Activated CD8-positive, alpha-beta memory T cell treated with anti-CD3 and anti-CD28 coated beads, Interleukin-2, amount 50 U/mL, for 4 hours (primary cell): ENCODE measurements at regions not wholly inside any gene's neighbourhood (a gene's known extent, or its start where the extent isn't known, plus 50 kb on each side); places are given as distances from the start of the nearest gene placed in this dataset.
"Not testable (repeated sequence)": the region's sequence is repeated elsewhere in the genome, so short reads cannot be mapped to it uniquely, and the experiment has no call there.

ENCODE experiments used
- DNase-seq: peaks from one replicate; pipeline ENCODE4 v3.0.0-alpha.2; 2020

DNA sequence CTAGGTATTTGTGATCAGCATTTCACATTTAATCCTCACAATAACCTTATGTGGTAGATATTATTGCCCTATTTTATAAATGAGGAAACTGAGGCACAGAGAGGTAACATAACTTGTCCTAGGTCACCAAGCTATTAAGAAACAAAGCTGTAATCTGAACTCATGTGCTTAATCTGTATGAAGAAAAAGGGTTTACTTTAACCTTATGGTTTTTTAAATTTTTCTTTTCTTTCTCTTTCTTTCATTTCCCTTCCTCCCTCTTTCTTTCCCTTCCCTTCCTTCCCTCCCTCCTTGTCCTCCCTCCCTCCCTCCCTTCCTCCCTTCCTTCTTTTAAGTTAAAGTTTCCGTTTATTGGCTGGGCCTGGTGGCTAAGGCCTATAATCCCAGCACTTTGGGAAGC is 105.2 kb upstream of the AMZ2 start:
- DNase-seq = no peak

DNA sequence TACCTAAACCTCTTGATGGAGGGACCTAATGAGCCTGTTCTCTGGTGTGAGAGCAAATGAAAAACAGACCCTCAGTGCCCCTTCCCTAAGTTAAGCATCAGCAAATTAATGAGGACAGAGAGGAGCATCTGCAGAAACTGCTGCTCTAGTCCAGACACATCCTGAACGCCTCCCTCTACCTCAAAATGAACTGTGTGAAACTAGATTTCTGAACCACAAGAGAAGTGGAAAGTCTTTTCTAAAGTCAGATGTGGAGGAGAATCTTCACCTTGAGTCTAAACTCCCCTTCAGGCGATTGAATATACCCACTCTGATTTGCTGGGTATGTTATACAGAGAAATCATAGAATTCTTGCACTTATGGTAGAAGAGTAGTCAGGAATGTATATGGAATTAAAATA is 104.4 kb upstream of the AMZ2 start:
- DNase-seq = no peak

DNA sequence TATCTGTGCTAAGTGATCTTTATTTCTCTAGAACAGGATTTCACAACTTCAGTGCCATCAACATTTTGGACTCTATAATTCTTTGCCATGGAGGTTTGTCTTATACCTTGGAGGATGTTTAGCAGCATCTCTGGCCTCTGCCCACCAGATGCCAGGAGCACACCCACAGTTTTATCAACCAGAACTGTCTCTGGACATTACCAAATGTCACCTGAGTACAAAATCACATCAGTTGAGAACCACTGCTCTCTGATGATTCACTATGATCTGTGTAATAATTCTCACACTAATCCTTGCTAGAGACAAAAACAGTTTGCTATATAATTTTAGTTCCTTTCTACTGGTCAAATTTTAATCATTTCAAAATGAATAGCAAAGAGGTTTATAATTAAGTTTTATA is 102.8 kb upstream of the AMZ2 start:
- no peak for DNase-seq

DNA sequence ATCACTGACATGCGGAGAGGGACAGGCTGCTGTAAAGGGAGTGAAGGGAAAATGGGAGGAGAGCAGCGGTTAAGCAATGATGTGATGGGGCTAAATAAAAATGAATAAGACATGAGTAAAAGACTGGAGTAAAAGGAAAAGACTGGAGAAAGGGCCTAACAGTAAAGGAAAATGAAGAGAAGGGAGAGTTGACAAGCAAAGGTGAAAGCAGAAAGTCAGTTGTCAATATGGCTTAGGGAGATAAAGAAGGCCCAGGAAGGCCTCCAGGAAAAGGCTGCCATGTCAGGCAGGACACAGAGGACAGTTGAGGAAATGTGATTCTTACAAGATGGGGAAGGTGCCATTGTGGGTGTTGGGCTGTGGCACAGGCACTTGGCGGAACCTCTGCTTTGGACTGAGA is 98.9 kb upstream of the AMZ2 start:
- DNase-seq = no peak

DNA sequence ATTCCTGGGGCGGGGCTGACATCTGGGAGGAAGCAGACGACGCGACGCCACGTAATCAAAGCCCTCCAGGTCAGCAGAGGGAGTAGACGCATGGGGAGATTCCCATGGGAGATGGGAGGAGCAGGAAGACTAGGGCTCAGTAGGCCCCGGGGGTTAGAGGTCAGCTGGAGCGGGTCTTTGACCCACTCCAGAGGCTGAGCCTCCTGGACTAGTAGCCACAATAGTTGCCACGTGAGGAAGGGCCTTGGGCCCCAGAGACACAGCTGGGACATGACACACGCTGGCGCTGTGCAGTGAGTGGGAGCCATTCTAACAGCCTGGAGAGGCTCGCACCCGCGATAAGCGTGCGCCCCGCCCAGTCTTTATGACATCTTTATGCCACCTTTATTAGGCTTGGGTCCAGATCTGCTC is 95.7 kb upstream of the AMZ2 start:
- DNase-seq = no peak

DNA sequence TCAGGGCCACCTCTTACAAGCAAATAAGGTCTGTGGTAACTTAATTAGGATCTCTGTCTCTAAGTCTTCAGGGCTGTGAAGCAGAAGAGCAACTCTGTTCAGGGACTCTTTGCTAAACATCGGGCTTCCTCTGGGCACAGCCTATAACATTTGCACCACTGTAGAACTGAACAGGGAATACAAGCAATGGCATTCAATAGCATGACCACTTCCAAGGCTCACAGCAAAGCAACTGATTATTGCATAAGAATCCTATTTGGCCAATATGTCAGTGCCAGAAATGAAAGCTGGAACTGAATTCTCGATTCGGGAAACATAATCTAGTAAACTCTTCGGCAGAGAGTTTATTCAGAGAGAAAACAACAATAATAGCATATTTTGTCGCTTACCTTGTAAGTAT is 92.2 kb upstream of the AMZ2 start:
- no peak for DNase-seq

DNA sequence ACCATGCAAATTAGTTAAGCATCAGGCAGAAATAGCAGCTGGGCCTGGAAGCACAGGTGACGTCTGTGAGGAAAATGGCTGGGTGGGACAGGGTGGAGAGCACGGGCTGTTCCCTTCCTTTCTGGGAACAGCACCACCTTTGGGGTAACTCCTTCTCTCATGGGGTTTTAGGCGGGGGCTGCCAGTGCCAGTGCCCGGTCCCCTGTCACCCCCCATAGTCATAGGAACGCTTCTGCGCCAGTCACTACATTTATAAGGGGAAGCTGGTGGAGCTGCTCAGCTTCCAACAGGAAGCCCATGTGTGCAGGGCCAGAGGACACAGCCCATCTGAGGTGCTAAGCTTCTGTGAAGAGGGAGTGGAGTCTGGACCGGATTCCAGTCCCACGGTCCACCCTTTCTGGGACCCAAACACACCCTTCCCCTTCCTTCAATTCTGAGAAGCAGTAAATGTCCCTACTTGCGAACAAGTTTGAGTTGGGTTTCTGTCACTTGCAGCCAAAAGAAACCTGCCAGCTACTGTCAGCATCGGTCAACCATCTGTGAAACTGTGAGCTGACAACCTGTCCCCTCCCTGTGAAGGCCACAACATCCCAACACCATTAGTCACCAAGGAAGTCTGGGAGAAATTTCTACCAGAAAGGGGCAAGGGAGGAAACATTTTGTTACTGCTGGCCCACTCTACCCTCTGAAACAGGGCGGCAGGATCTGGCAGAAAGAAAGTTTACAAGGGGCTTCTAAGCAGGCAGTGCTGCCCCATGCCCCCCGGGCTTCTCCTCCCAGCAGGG is 86.0 kb upstream of the AMZ2 start:
- DNase-seq = no peak

DNA sequence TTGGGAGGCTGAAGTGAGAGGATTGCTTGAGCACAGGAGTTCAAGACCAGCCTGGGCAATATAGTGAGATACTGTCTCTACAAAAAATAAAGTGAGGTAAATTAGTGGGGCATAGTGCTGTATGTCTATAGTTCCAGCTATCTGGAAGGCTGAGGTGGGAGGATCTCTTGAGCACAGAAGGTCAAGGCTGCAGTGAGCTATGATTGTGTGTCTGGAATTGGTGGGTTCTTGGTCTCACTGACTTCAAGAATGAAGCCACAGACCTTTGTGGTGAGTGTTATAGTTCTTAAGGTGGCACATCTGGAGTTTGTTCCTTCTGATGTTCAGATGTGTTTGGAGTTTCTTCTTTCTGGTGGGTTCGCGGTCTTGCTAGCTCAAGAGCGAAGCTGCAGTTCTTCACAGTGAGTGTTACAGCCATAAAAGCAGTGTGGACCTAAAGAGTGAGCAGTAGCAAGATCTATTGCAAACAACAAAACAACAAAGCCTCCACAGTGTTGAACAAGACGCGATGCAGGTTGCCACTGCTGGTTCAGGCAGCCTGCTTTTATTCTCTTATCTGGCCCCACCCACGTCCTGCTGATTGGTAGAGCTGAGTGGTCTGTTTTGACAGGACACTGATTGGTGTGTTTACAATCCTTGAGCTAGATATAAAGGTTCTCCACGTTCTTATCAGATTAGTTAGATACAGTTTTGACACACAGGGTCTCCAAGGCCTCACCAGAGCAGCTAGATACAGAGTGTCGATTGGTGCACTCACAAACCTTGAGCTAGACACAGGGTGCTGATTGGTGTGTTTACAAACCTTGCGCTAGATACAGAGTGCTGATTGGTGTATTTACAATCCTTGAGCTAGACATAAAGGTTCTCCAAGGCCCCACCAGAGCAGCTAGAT is 79.3 kb upstream of the AMZ2 start:
- not testable (repeated sequence) for DNase-seq

DNA sequence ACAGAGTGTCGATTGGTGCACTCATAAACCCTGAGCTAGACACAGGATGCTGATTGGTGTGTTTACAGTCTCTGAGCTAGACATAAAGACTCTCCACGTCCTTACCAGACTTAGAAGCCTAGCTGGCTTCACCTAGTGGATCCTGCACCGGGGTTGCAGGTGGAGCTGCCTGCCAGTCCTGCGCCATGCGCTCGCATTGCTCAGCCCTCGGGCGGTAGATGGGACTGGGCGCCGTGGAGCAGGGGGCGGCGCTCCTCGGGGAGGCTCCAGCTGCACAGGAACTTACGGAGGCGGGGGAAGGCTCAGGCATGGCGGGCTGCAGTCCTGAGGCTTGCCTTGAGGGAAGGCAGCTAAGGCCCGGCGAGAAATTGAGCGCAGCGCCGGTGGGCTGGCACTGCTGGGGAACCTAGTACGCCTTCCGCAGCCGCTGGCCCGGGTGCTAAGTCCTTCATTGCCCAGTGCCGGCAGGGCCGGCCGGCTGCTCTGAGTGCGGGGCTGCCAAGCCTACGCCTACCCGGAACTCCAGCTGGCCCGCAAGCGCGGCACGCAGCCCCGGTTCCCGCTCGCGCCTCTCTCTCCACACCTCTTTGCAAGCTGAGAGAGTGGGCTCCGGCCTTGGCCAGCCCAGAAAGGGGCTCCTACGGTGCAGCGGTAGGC is 78.5 kb upstream of the AMZ2 start:
- not testable (repeated sequence) for DNase-seq

DNA sequence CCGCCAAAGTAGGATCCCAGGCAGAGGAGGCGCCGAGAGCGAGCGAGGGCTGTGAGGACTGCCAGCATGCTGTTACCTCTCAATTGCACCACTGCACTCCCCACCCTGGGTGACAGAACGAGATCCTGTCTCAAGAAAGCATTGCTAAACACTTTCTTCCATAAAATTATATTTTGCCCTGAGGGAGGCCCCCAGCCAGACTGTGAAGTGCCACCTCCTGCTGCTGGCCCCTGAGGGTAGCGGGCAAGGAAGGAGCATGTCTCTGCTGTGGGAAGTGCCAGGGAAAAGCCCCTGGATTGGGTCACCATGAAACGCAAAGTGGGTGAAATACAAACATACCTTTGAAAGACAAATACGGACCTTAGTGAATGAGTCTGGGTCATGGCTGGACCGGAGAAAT is 78.0 kb upstream of the AMZ2 start:
- no peak for DNase-seq

DNA sequence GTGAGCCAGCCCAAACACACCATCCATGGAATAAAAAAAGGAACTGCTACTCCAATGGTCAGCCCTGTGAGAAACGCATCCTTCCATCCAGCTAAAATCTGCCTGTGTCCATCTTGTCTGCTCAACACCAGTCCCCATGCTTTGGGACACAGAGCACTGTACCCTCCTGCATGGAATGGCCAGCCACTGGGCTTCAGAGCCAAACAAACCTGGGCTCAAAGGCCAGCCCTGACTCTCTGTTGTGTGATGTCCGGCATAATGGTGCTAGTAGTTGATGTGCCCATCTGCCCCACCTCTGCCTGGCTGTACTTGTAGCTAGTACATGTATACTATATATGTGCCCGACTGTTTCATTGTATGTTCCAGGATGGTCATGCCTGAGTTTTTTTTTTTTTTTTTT is 77.6 kb upstream of the AMZ2 start:
- DNase-seq = no peak

DNA sequence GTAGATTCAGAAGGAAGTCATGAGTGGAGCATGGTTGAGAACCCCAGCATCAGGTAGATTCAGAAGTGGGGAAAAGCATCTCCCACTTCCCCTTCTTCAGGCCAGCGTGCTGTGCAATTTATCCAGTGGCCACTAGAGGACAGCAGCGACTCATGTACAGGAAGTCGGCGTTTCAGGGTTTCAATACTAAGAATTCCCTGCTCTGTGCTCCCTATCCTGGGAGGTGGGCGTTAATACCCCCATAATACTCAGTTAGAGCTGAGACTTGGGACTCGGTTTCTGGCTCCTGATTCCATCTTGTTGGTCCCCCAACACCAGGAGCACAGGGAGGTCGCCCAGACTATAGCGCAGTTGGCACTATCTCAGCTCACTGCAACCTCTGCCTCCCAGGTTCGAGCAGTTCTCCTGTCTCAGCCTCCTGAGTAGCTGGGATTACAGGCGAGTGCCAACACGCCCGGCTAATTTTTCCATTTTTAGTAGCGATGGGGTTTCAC is 75.3 kb upstream of the AMZ2 start:
- peak; percentile 78 for DNase-seq

DNA sequence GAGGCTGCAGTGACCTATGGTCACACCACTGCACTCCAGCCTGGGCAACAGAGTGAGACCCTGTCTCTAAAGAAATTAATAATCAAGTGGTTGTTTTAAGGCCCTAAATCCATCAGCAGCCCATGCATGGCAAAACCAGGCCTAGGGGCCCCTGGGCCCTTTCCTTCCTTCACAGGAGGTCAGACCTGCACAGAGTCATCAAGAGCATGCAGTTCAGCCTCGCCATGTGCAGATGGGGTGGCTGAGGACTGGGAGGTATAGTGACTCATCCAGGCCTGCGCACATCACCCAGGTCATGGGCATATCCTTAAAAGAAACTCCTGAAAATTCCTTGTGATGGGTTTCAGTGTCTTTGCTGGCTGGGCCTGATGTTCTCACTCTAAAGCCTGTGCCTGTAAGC is 72.4 kb upstream of the AMZ2 start:
- DNase-seq = no peak

DNA sequence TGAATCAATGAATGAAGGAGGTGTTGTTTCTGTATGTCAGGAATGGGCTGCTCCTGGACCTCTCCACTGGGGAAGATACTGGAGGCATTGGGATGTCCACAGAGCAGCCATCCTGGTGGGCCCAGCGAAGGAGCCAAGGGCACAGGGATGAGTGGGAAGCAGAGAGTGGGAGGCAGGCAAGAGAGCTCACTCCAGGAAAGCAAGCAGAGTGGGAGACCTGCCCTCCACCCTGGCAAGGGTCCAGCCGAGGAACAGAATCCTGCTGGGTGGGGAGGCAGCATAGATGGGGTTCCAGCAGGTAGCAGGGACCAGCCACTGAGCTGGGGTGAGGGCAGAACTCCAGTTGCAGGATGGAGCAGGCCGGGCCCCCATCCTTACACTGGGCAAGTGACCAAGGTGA is 71.9 kb upstream of the AMZ2 start:
- no peak for DNase-seq

DNA sequence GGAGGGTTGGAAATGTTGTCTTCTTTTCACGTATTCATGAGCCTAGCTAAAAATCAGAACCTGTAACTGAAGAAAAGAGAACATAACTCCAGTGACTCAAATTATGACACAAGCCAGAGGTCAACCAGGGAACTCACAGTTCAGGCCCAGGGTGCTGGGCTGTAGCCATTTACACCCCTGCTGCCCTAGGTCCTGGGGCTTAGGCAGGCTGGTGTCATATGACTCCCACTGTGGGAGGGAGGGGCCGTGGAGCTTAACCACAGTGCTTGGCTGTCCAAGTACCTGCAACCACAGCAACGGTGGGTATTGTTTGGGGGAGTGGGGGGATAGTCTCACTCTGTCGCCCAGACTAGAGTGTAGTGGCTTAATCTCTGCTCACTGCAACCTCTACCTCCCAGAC is 71.1 kb upstream of the AMZ2 start:
- no peak for DNase-seq

DNA sequence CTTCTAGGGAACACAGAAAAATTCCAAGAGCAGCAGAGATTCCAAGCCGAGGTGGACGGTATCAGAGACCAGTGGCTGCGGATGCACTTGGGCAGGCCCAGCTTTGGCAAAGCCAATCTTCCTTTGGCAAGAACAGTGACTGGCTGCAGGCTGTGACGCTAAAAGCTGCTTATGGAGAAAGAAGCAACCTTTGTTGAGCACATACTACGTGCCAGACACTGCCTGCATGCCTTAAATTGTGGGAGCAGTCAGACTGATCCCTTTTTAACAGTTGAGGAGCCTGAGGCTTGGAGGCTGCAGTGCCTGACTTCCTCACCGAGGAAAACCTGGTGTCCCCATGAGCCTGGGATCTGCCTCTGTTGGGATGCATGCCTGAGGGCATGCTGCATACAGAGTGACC is 69.0 kb upstream of the AMZ2 start:
- DNase-seq = no peak

DNA sequence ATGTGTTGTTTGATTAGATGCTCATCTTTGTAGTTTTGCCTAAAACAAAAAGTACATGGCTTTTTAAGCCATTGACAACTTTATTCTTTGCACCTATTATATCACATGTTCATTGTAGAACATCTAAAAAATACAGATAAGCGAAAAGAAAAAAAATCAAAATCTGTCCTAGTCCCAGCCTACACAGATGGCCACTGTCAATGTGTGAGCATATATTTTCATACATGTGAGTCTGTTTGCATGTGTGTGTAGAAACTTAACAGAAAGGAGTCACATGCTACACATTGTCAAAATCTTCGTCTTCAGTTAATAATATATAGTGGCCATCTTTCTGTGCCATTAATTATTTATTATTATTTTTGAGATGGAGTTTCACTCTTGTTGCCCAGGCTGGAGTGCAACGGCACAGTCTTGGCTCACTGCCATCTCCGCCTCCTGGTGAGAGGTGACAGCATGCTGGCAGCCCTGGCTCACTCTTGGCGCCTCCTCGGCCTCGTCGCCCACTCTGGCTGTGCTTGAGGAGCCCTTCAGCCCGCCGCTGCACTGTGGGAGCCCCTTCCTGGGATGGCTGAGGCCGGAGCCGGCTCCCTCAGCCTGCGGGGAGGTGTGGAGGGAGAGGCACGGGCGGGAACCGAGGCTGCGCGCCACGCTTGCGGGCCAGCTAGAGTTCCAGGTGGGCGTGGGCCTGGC is 68.5 kb upstream of the AMZ2 start:
- DNase-seq = no peak

DNA sequence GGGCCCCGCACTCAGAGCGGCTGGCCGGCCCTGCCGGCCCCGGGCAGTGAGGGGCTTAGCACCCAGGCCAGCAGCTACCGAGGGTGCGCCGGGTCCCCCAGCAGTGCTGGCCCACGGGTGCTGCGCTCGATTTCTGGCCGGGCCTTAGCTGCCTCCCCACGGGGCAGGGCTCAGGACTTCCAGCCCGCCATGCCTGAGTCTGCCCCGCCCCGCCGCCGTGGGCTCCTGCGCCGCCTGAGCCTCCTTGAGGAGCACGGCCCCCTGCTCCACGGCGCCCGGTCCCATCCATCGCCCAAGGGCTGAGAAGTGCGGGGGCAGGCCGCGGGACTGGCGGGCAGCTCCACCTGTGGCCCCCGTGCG is 67.9 kb upstream of the AMZ2 start:
- DNase-seq = no peak

DNA sequence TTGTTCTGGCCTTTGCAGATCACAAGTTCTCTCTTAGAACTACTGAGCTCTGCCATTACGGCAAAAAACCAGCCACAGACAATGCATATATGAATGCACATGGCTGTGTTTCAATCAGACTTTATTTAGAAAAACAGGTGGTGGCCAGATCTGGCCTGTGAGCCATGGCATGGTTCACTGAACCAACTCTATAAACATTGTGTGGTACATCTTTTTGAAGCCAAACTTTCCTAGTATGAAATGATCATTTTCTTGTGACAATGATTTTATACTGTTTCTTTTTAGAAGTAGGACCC is 65.9 kb upstream of the AMZ2 start:
- DNase-seq = no peak

DNA sequence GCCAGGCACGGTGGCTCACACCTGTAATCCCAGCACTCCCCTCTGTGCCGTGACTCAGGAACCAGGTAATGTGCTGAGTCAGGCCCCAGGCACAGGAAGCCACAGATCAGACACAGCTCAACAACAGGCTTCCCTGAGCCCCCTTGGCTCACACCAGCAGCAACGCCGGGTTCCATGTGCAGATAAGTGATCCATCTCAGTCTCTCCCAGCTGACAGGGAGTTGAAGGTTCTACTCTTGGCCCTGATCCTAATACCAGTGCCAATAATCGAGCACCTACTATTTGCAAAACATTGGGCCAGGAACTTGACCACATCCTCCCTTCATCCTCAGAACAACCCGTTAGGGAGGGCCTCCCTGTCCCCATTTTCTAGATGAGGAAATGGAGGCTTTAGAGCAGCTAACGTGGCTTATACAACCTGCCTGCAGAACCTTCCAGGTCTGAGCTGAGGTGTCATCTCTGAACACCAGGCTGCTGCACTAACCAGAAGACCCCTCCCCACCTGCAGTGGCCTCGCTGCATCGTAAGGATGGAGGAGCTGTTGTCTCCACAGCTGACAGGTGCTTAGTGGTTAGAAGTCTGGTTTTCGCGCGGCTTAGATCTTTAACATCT is 64.8 kb upstream of the AMZ2 start:
- peak; percentile 73 for DNase-seq

DNA sequence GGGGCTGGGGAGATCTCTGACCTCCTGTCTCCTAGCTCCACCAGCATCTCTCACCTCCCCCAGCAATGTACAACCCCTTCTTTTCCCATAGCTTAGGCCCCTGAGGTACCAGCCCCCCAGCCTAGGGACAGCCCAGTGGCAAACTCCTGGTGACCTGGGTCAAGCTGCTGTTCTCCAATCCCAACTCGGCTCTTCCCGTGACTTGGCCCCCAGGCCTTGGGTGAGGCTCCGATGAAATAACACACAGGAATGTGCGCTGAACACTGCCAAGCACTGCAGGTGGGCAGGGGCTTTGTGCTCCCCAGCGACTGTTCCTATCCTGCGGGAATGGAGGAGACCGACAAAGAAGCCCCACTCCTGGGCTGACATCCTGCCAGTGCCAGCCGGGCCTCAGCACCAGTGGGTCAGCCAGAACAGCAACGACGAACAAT is 63.7 kb upstream of the AMZ2 start:
- no peak for DNase-seq

DNA sequence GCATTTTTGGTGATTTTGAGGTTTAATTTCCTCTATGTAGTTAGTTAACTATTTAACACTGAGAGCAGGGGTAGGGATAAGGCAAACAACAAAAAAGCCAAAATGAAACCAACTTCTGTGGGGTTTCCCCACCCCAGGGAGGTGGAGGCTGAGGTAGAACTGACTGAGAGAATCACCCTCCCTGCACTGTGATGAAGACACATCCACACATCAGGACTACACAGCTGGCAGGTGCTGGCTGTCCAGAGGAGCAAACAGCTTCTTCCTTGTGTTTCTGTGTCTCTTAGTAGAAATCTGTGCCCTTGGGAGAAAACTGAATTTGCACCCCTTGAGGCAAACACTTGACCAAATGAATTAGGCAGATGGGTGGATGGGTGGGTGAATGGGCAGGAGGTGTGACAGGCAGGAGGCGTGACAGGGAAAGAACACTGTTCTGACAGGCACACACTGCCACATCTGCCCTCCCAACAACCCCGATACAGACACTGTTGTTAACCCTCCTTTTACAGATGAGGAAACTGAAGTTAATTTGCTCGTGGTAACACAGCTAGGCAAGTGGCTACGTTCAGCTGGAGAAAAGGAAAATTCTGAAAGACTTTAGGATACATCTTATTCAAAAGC is 62.9 kb upstream of the AMZ2 start:
- peak; percentile 53 for DNase-seq
